ENCODE measurements at regions not wholly inside any gene's neighbourhood (a gene's known extent, or its start where the extent isn't known, plus 50 kb on each side); places are given as distances from the start of the nearest gene placed in this dataset.
A peak's percentile ranks its signal among the peaks of the same experiment; 100 is the strongest.

- Histone ChIP-seq H3K79me2 (ENCODE audit: low read depth) (no peaks in the 10 kb centered on the region), H3K4me3 (peak overlapping the region; percentile 10), H4K20me1 (ENCODE audit: low read depth) (no peaks in the 10 kb centered on the region), H2AFZ (replicated peaks) (no peak overlapping the region), H3K27ac (peak overlapping the region; percentile 83), H3K27me3 (no peaks in the 10 kb centered on the region), H3K9ac (no peak overlapping the region), H3K36me3 (no peaks in the 10 kb centered on the region), H3K9me3 (ENCODE audit: low read depth) (no peaks in the 10 kb centered on the region), H3F3A (ENCODE audit: low read depth) (peaks cover 23% of the 10 kb centered on the region), H3K4me1 (peaks cover 56% of the 10 kb centered on the region), H3K4me2 (peak overlapping the region; percentile 71)
- peaks cover 10% of the 10 kb centered on the region for H3K9me3 Mint-ChIP-seq
- TF ChIP-seq EZH2phosphoT487 (IDR thresholded peaks at IDR 0.05): no peak
- TF ChIP-seq EZH2 (IDR thresholded peaks at IDR 0.05): no peak
- peak; percentile 53 for DNase-seq (ENCODE audit: low spot score)
- no peak overlapping the region for H3K4me3 Mint-ChIP-seq
- H3K27me3 Mint-ChIP-seq (ENCODE audit: insufficient read depth, low read depth): no peaks in the 10 kb centered on the region
- peaks cover 41% of the 10 kb centered on the region for H3K4me1 Mint-ChIP-seq
- H3K36me3 Mint-ChIP-seq: peaks cover 5% of the 10 kb centered on the region
- H3K27ac Mint-ChIP-seq: peak overlapping the region; percentile 96
Measured at GRCh38 chr13:91135968-91136367, 211.5 kb upstream of the MIR17HG start.

GRCh38 chr13:91136806-91137205 lies 210.7 kb upstream of the MIR17HG start:
- H3K36me3 Mint-ChIP-seq: peaks cover 5% of the 10 kb centered on the region
- peak; percentile 67 for DNase-seq (ENCODE audit: low spot score)
- Histone ChIP-seq H3K27me3 (no peaks in the 10 kb centered on the region), H3K36me3 (no peaks in the 10 kb centered on the region), H3K4me3 (peak overlapping the region; percentile 10), H2AFZ (replicated peaks) (no peak overlapping the region), H3K27ac (peak overlapping the region; percentile 83), H4K20me1 (ENCODE audit: low read depth) (no peaks in the 10 kb centered on the region), H3F3A (ENCODE audit: low read depth) (peaks cover 23% of the 10 kb centered on the region), H3K79me2 (ENCODE audit: low read depth) (no peaks in the 10 kb centered on the region), H3K4me2 (peak overlapping the region; percentile 71), H3K9me3 (ENCODE audit: low read depth) (no peaks in the 10 kb centered on the region), H3K4me1 (peaks cover 56% of the 10 kb centered on the region), H3K9ac (no peak overlapping the region)
- H3K27ac Mint-ChIP-seq: peak overlapping the region; percentile 96
- no peak for TF ChIP-seq CTCF (IDR thresholded peaks at IDR 0.05)
- peaks cover 8% of the 10 kb centered on the region for H3K9me3 Mint-ChIP-seq
- H3K27me3 Mint-ChIP-seq (ENCODE audit: insufficient read depth, low read depth): no peaks in the 10 kb centered on the region
- H3K4me1 Mint-ChIP-seq: peaks cover 41% of the 10 kb centered on the region
- no peak overlapping the region for H3K4me3 Mint-ChIP-seq

- peaks cover 3% of the 10 kb centered on the region for H3K9me3 Mint-ChIP-seq
- no peak for DNase-seq (ENCODE audit: low spot score)
- H4K20me1 ChIP-seq (ENCODE audit: low read depth): no peaks in the 10 kb centered on the region
- H3K4me1 ChIP-seq: peaks cover 56% of the 10 kb centered on the region
- H3K27me3 Mint-ChIP-seq (ENCODE audit: insufficient read depth, low read depth): peaks cover 3% of the 10 kb centered on the region
- H3K4me2 ChIP-seq: no peak overlapping the region
- H3K4me1 Mint-ChIP-seq: peaks cover 50% of the 10 kb centered on the region
- H3K79me2 ChIP-seq (ENCODE audit: low read depth): no peaks in the 10 kb centered on the region
- H3K27me3 ChIP-seq: no peaks in the 10 kb centered on the region
- H3K9me3 ChIP-seq (ENCODE audit: low read depth): no peaks in the 10 kb centered on the region
- no peak overlapping the region for H2AFZ ChIP-seq (replicated peaks)
- H3K27ac ChIP-seq: no peak overlapping the region
- no peak for TF ChIP-seq EZH2phosphoT487 (IDR thresholded peaks at IDR 0.05)
- no peak for TF ChIP-seq EZH2 (IDR thresholded peaks at IDR 0.05)
- no peak for TF ChIP-seq CTCF (IDR thresholded peaks at IDR 0.05)
- no peak overlapping the region for H3K4me3 ChIP-seq
- peaks cover 23% of the 10 kb centered on the region for H3F3A ChIP-seq (ENCODE audit: low read depth)
- no peaks in the 10 kb centered on the region for H3K36me3 ChIP-seq
- H3K27ac Mint-ChIP-seq: no peak overlapping the region
- peaks cover 5% of the 10 kb centered on the region for H3K36me3 Mint-ChIP-seq
- no peak overlapping the region for H3K9ac ChIP-seq
- H3K4me3 Mint-ChIP-seq: no peak overlapping the region
Measured at GRCh38 chr13:91139232-91139631, 208.3 kb upstream of the MIR17HG start.

- TF ChIP-seq CTCF (IDR thresholded peaks at IDR 0.05): no peak
- no peak for TF ChIP-seq EZH2phosphoT487 (IDR thresholded peaks at IDR 0.05)
- TF ChIP-seq EZH2 (IDR thresholded peaks at IDR 0.05): no peak
- no peak overlapping the region for H3K27ac Mint-ChIP-seq
- no peak for DNase-seq (ENCODE audit: low spot score)
- H3F3A ChIP-seq (ENCODE audit: low read depth): peaks cover 7% of the 10 kb centered on the region
- H3K4me3 ChIP-seq: no peak overlapping the region
- no peak overlapping the region for H3K9ac ChIP-seq
- no peaks in the 10 kb centered on the region for H3K36me3 ChIP-seq
- H4K20me1 ChIP-seq (ENCODE audit: low read depth): no peaks in the 10 kb centered on the region
- peaks cover 32% of the 10 kb centered on the region for H3K4me1 ChIP-seq
- H3K4me3 Mint-ChIP-seq: no peak overlapping the region
- H3K27me3 Mint-ChIP-seq (ENCODE audit: insufficient read depth, low read depth): peaks cover 3% of the 10 kb centered on the region
- peaks cover 3% of the 10 kb centered on the region for H3K36me3 Mint-ChIP-seq
- H3K79me2 ChIP-seq (ENCODE audit: low read depth): no peaks in the 10 kb centered on the region
- H3K9me3 Mint-ChIP-seq: peaks cover 3% of the 10 kb centered on the region
- peaks cover 34% of the 10 kb centered on the region for H3K4me1 Mint-ChIP-seq
- H3K4me2 ChIP-seq: no peak overlapping the region
- H3K9me3 ChIP-seq (ENCODE audit: low read depth): no peaks in the 10 kb centered on the region
- no peak overlapping the region for H2AFZ ChIP-seq (replicated peaks)
- H3K27ac ChIP-seq: no peak overlapping the region
- H3K27me3 ChIP-seq: no peaks in the 10 kb centered on the region
Measured at GRCh38 chr13:91141543-91142061, 205.9 kb upstream of the MIR17HG start.

Data from neural progenitor cell (in vitro differentiated cells).